Transverse colon (tissue), 3 donors: ENCODE measurements at regions not wholly inside any gene's neighbourhood (a gene's known extent, or its start where the extent isn't known, plus 50 kb on each side); places are given as distances from the start of the nearest gene placed in this dataset.

Experiments used
- CTCF ChIP-seq, 5 experiments: fragments of 200-600 bp in 3 of 5; fragments of 450-650 bp in 2 of 5; sonication (generic) in 3 of 5; IDR thresholded peaks; 1 replicate in 2 of 5; 2 replicates in 3 of 5; pipeline ENCODE4 v1.5.1; 2016 to 2017; ENCODE audit warnings: antibody characterized with exemption in 5 of 5, inconsistent platforms in 3 of 5, mild to moderate bottlenecking in 2 of 5, moderate library complexity in 1 of 5
- EP300 ChIP-seq: sonication (generic); formaldehyde crosslinking; IDR thresholded peaks from one replicate; pipeline ENCODE4 v1.6.1; 2017; ENCODE audit warnings: antibody characterized with exemption, low read depth
- POLR2A ChIP-seq: fragments of 450-650 bp; IDR thresholded peaks from one replicate; pipeline ENCODE4 v1.6.1; 2016; ENCODE audit warnings: antibody characterized with exemption, mild to moderate bottlenecking, moderate library complexity

DNA sequence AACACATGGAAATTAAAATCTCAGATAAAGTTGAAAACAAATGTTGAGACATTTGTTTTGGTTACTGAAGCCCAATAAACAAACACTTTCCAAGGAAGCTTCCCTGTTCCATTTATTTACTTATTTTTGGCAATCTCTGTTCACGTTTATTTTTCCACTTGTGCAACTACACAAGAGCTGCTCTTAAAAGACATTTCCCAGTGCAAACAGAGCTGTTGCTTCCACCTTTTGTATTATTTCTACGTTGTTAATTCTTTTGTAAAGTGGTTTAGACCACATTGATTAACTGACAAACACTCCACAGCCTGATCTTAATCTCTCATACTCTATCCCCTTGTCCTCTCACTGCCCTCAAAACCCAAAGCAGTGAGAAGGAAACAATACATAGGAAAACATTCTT, 757.6 kb downstream of the LIG4 start:
- TF ChIP-seq CTCF (IDR thresholded peaks at IDR 0.05) (no peak), POLR2A (no peak), EP300 (no peak)
